Spleen (tissue), 7 donors: ENCODE measurements at regions not wholly inside any gene's neighbourhood (a gene's known extent, or its start where the extent isn't known, plus 50 kb on each side); places are given as distances from the start of the nearest gene placed in this dataset.

ENCODE experiments used
- CTCF ChIP-seq, 11 experiments: fragments of 200-600 bp in 7 of 11; fragments of 450-650 bp in 4 of 11; sonication (generic) in 4 of 11; IDR thresholded peaks in 8 of 11; conservative IDR thresholded peaks in 3 of 11; 1 replicate in 7 of 11; 2 replicates in 4 of 11; pipeline versions ENCODE4 v1.4.0 to v1.8.0; 2016 to 2021; ENCODE audit warnings: antibody characterized with exemption in 11 of 11, inconsistent platforms in 4 of 11, mild to moderate bottlenecking in 1 of 11
- POLR2A ChIP-seq, 3 donors: fragments of 450-650 bp; IDR thresholded peaks; one replicate each; pipeline ENCODE4 v1.5.1; 2017; ENCODE audit warnings: antibody characterized with exemption in 3 of 3, mild to moderate bottlenecking in 1 of 3
- POLR2AphosphoS5 ChIP-seq, 3 donors: sonication (generic); formaldehyde crosslinking; IDR thresholded peaks; one replicate each; pipeline ENCODE4 v1.5.1; 2017; ENCODE audit warnings: antibody characterized with exemption in 3 of 3
- donor health status: DM: no; HTN: no; CAD: no; lungs with moderate emphysema.
- donor health status: DM: no; HTN: no; CAD: no.
- donor health status: DM: no; HTN: no; CAD: no.

DNA sequence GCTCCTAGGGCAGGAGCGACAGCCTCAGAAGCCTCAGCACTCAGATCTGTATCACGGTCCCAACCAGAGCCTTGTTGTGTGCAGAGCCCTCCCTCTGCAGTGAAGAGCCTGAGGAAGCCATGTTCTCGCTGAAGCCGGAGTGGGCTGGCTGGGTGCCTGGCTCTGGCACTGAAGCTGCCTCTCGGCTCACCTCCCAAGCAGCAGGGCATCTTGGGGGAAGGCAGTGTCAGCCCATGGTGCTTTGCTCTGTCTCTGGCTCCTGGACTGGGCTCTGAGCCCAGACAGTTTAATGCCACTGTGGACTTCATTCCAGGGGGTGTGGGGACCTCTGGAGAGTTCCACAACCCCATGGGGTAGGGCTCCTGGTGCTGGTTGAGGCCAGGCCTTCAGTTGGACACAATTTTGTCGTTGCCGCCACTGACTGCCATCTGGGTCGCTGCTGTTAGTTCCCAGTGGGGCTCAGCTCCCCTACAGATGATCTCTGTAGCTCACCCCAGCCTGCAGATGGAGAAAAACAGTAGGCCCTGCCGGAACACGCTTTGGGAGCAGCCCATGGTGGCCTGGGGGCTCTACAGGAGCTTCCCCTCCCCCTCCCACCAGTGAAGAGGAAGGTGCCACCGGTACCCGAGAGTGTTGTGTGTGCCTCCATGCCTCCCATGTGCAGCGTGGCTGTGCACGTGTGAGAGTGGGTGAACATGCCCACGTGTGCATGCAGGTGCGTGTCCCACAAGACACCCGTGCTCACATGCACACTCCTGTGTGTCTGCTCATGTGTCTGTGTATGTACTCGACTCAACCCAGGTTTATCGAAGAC is 86.5 kb upstream of the B3GAT1 start:
- TF ChIP-seq POLR2AphosphoS5 (IDR thresholded peaks at IDR 0.05) (no peak), CTCF (IDR thresholded peaks at IDR 0.05 in 8 of 11, conservative IDR thresholded peaks at IDR 0.05 in 3 of 11) (no peak), POLR2A (IDR thresholded peaks at IDR 0.05) (no peak)
